Gastrocnemius medialis (tissue), 4 donors: ENCODE measurements at regions not wholly inside any gene's neighbourhood (a gene's known extent, or its start where the extent isn't known, plus 50 kb on each side); places are given as distances from the start of the nearest gene placed in this dataset.

Experiments
- POLR2A ChIP-seq, 2 donors: fragments of 450-650 bp; IDR thresholded peaks; one replicate each; pipeline ENCODE4 v1.6.1; 2017; ENCODE audit warnings: antibody characterized with exemption in 2 of 2, mild to moderate bottlenecking in 2 of 2, moderate library complexity in 2 of 2
- TF ChIP-seq, protein P1 (sequence below), 5 experiments: fragments of 450-650 bp in 3 of 5; fragments of 200-600 bp in 2 of 5; sonication (generic) in 2 of 5; IDR thresholded peaks in 4 of 5; conservative IDR thresholded peaks in 1 of 5; 1 replicate in 4 of 5; 2 replicates in 1 of 5; pipeline ENCODE4 v1.5.1; 2016 to 2019; ENCODE audit warnings: antibody characterized with exemption in 5 of 5, mild to moderate bottlenecking in 3 of 5, moderate library complexity in 3 of 5

- TF ChIP-seq, protein P1, sequence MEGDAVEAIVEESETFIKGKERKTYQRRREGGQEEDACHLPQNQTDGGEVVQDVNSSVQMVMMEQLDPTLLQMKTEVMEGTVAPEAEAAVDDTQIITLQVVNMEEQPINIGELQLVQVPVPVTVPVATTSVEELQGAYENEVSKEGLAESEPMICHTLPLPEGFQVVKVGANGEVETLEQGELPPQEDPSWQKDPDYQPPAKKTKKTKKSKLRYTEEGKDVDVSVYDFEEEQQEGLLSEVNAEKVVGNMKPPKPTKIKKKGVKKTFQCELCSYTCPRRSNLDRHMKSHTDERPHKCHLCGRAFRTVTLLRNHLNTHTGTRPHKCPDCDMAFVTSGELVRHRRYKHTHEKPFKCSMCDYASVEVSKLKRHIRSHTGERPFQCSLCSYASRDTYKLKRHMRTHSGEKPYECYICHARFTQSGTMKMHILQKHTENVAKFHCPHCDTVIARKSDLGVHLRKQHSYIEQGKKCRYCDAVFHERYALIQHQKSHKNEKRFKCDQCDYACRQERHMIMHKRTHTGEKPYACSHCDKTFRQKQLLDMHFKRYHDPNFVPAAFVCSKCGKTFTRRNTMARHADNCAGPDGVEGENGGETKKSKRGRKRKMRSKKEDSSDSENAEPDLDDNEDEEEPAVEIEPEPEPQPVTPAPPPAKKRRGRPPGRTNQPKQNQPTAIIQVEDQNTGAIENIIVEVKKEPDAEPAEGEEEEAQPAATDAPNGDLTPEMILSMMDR (IDR thresholded peaks at IDR 0.05 in 4 of 5, conservative IDR thresholded peaks at IDR 0.05 in 1 of 5), result no peak
- no peak for TF ChIP-seq POLR2A (IDR thresholded peaks at IDR 0.05)
Observed at GRCh38 chr4:177239878-177240277, 69.8 kb upstream of the NEIL3 start.
